ENCODE measurements at regions not wholly inside any gene's neighbourhood (a gene's known extent, or its start where the extent isn't known, plus 50 kb on each side); places are given as distances from the start of the nearest gene placed in this dataset.
A peak's percentile ranks its signal among the peaks of the same experiment; 100 is the strongest.

GRCh38 chr2:226584518-226585055, 215.0 kb downstream of the IRS1 start:
- no peak for TF ChIP-seq CTCF (IDR thresholded peaks at IDR 0.05)
- Histone ChIP-seq H3K36me3 (ENCODE audit: low read depth) (no peaks in the 10 kb centered on the region), H3K4me3 (no peak overlapping the region), H3K9me3 (peaks cover 14% of the 10 kb centered on the region), H3K4me1 (ENCODE audit: low read depth) (no peaks in the 10 kb centered on the region)
- no peak for DNase-seq
- ATAC-seq: no peak
- intact Hi-C loops (cut with DNase I, micrococcal nuclease): no loop called here

- Histone ChIP-seq H3K4me3 (no peak overlapping the region), H3K9me3 (peaks cover 7% of the 10 kb centered on the region), H3K4me1 (ENCODE audit: low read depth) (no peaks in the 10 kb centered on the region), H3K36me3 (ENCODE audit: low read depth) (no peaks in the 10 kb centered on the region)
- intact Hi-C loops (cut with DNase I, micrococcal nuclease): no loop called here
- no peak for TF ChIP-seq CTCF (IDR thresholded peaks at IDR 0.05)
- ATAC-seq (peak; percentile 37), DNase-seq (no peak)
Observed at GRCh38 chr2:226583715-226584114, 215.9 kb downstream of the IRS1 start.

GRCh38 chr2:226581661-226582060, 218.0 kb downstream of the IRS1 start:
- Histone ChIP-seq H3K36me3 (ENCODE audit: low read depth) (no peaks in the 10 kb centered on the region), H3K4me1 (ENCODE audit: low read depth) (no peaks in the 10 kb centered on the region), H3K4me3 (no peak overlapping the region), H3K9me3 (no peaks in the 10 kb centered on the region)
- no peak for TF ChIP-seq CTCF (IDR thresholded peaks at IDR 0.05)
- ATAC-seq (no peak), DNase-seq (no peak)
- intact Hi-C loops (cut with DNase I, micrococcal nuclease): no loop called here

- ATAC-seq (peak; percentile 32), DNase-seq (peak in 1 of 3 donors; percentile 73)
- Histone ChIP-seq H3K36me3 (ENCODE audit: low read depth) (no peaks in the 10 kb centered on the region), H3K4me3 (no peak overlapping the region), H3K9me3 (no peaks in the 10 kb centered on the region), H3K4me1 (ENCODE audit: low read depth) (no peaks in the 10 kb centered on the region)
- intact Hi-C loops (cut with DNase I, micrococcal nuclease): no loop called here
- TF ChIP-seq CTCF (IDR thresholded peaks at IDR 0.05): no peak
Observed at GRCh38 chr2:226581004-226581403, 218.6 kb downstream of the IRS1 start.

- no peak for DNase-seq
- Histone ChIP-seq H3K36me3 (ENCODE audit: low read depth) (no peaks in the 10 kb centered on the region), H3K9me3 (no peaks in the 10 kb centered on the region), H3K4me1 (ENCODE audit: low read depth) (no peaks in the 10 kb centered on the region), H3K4me3 (no peak overlapping the region)
- no peak for TF ChIP-seq CTCF (IDR thresholded peaks at IDR 0.05)
- ATAC-seq: no peak
- intact Hi-C loops (cut with DNase I, micrococcal nuclease): no loop called here
Observed at GRCh38 chr2:226580403-226580802, 219.2 kb downstream of the IRS1 start.

GRCh38 chr2:226579519-226579918, 220.1 kb downstream of the IRS1 start:
- ATAC-seq (no peak), DNase-seq (no peak)
- H3K36me3 ChIP-seq (ENCODE audit: low read depth): no peaks in the 10 kb centered on the region
- H3K4me1 ChIP-seq (ENCODE audit: low read depth): no peaks in the 10 kb centered on the region
- no peak for TF ChIP-seq CTCF (IDR thresholded peaks at IDR 0.05)
- intact Hi-C loops (cut with DNase I, micrococcal nuclease): no loop called here
- H3K9me3 ChIP-seq: no peaks in the 10 kb centered on the region
- H3K4me3 ChIP-seq: no peak overlapping the region
